Liver (tissue), 2 donors: ENCODE measurements at regions not wholly inside any gene's neighbourhood (a gene's known extent, or its start where the extent isn't known, plus 50 kb on each side); places are given as distances from the start of the nearest gene placed in this dataset.

Source experiments
- EGR1 ChIP-seq, 2 donors: IDR thresholded peaks; 2 replicates each; pipeline ENCODE4 v1.6.1; 2016 to 2018; ENCODE audit warnings: antibody characterized with exemption in 2 of 2, low read depth in 2 of 2
- FOXA1 ChIP-seq: IDR thresholded peaks from 2 replicates; pipeline ENCODE4 v1.6.1; 2016; ENCODE audit warnings: antibody characterized with exemption
- YY1 ChIP-seq: IDR thresholded peaks from 2 replicates; pipeline ENCODE4 v1.6.1; 2016; ENCODE audit warnings: antibody characterized with exemption, mild to moderate bottlenecking
- donor health status: healthy.

DNA sequence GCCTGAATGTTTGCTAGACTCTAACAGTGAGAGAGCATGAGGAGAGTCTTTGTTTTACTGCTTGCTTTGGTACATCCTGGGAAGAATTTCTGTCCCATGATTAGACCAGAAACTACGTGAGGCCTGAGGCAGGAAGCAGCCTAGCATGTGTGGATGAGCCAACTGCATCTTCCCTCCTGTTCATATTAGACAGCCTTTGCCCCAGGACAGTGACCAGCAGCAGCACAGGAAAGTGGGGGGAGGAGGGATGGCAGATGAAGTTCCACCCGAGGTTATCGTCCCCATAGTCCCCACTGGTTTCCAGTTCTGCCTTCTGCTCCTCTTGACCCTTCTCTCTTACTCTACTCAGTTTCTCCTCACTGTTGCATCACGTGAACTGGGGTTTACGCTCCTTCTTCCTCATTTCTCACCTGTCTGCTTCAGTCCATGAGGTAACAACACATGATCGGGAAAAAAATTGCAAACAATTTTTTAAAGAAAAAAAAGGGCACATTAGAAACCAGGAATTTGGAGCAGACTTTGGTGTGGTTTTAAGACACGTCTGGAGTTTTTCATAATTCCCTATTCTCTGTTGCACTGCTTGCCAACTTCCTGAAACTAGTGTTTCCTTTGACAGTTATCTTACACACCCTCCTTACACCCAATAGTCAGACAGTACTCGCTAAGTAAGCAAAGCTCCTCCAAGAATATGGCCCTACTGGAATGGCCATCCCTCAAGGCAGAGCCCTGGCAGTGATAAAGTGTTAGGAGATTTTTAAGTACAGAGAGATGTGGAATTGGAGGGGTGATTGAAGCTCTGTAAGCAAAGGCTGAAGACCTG is 84.1 kb downstream of the SNX18 start (continued):
- no peak for TF ChIP-seq YY1
- TF ChIP-seq EGR1 (IDR thresholded peaks at IDR 0.05; ENCODE audit: low read depth in 2 of 2): no peak
- TF ChIP-seq FOXA1: no peak
